H1 (cell line): ENCODE measurements at regions not wholly inside any gene's neighbourhood (a gene's known extent, or its start where the extent isn't known, plus 50 kb on each side); places are given as distances from the start of the nearest gene placed in this dataset.

Experiments used
- TF ChIP-seq, protein P1 (sequence below): fragments of 300-600 bp; sonication (generic); IDR thresholded peaks from 2 replicates; pipeline ENCODE4 v1.7.1; 2012; ENCODE audit warnings: low read length, moderate library complexity, mild to moderate bottlenecking, inconsistent platforms; ENCODE audit not compliant: insufficient replicate concordance

DNA sequence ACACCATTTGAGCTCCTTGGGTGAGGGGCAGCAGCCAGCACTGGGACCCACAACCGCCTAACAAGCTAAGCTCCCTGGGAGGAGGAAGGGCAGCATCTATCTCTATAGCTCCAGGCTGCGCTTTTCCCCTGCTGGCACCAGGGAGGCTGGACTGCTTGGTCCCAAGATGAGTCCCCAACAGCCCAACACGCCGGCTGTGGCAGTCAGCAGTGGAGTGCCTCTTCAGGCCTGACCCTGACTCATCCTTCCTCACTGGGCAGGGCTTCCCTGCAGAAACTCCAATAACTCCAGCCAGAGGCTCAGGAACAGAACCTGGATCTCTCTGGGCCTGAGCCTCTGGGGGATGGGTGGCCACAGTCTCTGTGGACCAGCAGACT is 113.7 kb upstream of the ADAMTS16 start (continued):
- TF ChIP-seq, protein P1, sequence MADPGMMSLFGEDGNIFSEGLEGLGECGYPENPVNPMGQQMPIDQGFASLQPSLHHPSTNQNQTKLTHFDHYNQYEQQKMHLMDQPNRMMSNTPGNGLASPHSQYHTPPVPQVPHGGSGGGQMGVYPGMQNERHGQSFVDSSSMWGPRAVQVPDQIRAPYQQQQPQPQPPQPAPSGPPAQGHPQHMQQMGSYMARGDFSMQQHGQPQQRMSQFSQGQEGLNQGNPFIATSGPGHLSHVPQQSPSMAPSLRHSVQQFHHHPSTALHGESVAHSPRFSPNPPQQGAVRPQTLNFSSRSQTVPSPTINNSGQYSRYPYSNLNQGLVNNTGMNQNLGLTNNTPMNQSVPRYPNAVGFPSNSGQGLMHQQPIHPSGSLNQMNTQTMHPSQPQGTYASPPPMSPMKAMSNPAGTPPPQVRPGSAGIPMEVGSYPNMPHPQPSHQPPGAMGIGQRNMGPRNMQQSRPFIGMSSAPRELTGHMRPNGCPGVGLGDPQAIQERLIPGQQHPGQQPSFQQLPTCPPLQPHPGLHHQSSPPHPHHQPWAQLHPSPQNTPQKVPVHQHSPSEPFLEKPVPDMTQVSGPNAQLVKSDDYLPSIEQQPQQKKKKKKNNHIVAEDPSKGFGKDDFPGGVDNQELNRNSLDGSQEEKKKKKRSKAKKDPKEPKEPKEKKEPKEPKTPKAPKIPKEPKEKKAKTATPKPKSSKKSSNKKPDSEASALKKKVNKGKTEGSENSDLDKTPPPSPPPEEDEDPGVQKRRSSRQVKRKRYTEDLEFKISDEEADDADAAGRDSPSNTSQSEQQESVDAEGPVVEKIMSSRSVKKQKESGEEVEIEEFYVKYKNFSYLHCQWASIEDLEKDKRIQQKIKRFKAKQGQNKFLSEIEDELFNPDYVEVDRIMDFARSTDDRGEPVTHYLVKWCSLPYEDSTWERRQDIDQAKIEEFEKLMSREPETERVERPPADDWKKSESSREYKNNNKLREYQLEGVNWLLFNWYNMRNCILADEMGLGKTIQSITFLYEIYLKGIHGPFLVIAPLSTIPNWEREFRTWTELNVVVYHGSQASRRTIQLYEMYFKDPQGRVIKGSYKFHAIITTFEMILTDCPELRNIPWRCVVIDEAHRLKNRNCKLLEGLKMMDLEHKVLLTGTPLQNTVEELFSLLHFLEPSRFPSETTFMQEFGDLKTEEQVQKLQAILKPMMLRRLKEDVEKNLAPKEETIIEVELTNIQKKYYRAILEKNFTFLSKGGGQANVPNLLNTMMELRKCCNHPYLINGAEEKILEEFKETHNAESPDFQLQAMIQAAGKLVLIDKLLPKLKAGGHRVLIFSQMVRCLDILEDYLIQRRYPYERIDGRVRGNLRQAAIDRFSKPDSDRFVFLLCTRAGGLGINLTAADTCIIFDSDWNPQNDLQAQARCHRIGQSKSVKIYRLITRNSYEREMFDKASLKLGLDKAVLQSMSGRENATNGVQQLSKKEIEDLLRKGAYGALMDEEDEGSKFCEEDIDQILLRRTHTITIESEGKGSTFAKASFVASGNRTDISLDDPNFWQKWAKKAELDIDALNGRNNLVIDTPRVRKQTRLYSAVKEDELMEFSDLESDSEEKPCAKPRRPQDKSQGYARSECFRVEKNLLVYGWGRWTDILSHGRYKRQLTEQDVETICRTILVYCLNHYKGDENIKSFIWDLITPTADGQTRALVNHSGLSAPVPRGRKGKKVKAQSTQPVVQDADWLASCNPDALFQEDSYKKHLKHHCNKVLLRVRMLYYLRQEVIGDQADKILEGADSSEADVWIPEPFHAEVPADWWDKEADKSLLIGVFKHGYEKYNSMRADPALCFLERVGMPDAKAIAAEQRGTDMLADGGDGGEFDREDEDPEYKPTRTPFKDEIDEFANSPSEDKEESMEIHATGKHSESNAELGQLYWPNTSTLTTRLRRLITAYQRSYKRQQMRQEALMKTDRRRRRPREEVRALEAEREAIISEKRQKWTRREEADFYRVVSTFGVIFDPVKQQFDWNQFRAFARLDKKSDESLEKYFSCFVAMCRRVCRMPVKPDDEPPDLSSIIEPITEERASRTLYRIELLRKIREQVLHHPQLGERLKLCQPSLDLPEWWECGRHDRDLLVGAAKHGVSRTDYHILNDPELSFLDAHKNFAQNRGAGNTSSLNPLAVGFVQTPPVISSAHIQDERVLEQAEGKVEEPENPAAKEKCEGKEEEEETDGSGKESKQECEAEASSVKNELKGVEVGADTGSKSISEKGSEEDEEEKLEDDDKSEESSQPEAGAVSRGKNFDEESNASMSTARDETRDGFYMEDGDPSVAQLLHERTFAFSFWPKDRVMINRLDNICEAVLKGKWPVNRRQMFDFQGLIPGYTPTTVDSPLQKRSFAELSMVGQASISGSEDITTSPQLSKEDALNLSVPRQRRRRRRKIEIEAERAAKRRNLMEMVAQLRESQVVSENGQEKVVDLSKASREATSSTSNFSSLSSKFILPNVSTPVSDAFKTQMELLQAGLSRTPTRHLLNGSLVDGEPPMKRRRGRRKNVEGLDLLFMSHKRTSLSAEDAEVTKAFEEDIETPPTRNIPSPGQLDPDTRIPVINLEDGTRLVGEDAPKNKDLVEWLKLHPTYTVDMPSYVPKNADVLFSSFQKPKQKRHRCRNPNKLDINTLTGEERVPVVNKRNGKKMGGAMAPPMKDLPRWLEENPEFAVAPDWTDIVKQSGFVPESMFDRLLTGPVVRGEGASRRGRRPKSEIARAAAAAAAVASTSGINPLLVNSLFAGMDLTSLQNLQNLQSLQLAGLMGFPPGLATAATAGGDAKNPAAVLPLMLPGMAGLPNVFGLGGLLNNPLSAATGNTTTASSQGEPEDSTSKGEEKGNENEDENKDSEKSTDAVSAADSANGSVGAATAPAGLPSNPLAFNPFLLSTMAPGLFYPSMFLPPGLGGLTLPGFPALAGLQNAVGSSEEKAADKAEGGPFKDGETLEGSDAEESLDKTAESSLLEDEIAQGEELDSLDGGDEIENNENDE, result no peak
